HEK293T (cell line): ENCODE measurements at regions not wholly inside any gene's neighbourhood (a gene's known extent, or its start where the extent isn't known, plus 50 kb on each side); places are given as distances from the start of the nearest gene placed in this dataset.
"Not testable (repeated sequence)": the region's sequence is repeated elsewhere in the genome, so short reads cannot be mapped to it uniquely, and the experiment has no call there.

Experiments
- CTCF ChIA-PET: fragments of 350-600 bp; formaldehyde crosslinking; extraction: SDS; loops from one replicate; lab custom pipeline; 2021; ENCODE audit warnings: antibody characterized with exemption, inconsistent platforms; lab: Yijun Ruan, JAX
- POLR2A ChIA-PET: fragments of 350-600 bp; formaldehyde crosslinking; extraction: SDS; loops from one replicate; lab custom pipeline; 2020; ENCODE audit warnings: antibody characterized with exemption, inconsistent platforms; lab: Yijun Ruan, JAX
- DNase-seq: peaks from one replicate; pipeline ENCODE4 v3.0.0; 2012; ENCODE audit warnings: mixed read lengths; ENCODE audit errors: extremely low spot score
- ARNT ChIP-seq: fragments of 450-650 bp; IDR thresholded peaks from 2 replicates; pipeline ENCODE4 v1.6.1; 2017; ENCODE audit warnings: mild to moderate bottlenecking
- BHLHE40 ChIP-seq: fragments of 450-650 bp; IDR thresholded peaks from 2 replicates; pipeline ENCODE4 v1.6.1; 2016; ENCODE audit warnings: mild to moderate bottlenecking, moderate library complexity, borderline replicate concordance
- CTBP1 ChIP-seq: fragments of 450-650 bp; IDR thresholded peaks from 2 replicates; pipeline ENCODE4 v1.6.1; 2016; ENCODE audit warnings: borderline replicate concordance
- ELF4 ChIP-seq: fragments of 450-650 bp; IDR thresholded peaks from 2 replicates; pipeline ENCODE4 v1.6.1; 2017; ENCODE audit warnings: antibody characterized with exemption
- FOXA1 ChIP-seq: fragments of 450-650 bp; IDR thresholded peaks from 2 replicates; pipeline ENCODE4 v1.6.1; 2016; ENCODE audit warnings: mild to moderate bottlenecking
- FOXK2 ChIP-seq: fragments of 450-650 bp; IDR thresholded peaks from 2 replicates; pipeline ENCODE4 v1.6.1; 2016; ENCODE audit warnings: mild to moderate bottlenecking
- FOXM1 ChIP-seq: fragments of 450-650 bp; IDR thresholded peaks from 2 replicates; pipeline ENCODE4 v1.6.1; 2017; ENCODE audit warnings: mild to moderate bottlenecking, borderline replicate concordance
- HDGF ChIP-seq: fragments of 450-650 bp; IDR thresholded peaks from 2 replicates; pipeline ENCODE4 v1.6.1; 2017; ENCODE audit warnings: antibody characterized with exemption, borderline replicate concordance
- L3MBTL2 ChIP-seq: fragments of 450-650 bp; conservative IDR thresholded peaks from 2 replicates; pipeline ENCODE4 v1.6.1; 2016; ENCODE audit warnings: mild to moderate bottlenecking
- LEF1 ChIP-seq: fragments of 450-650 bp; IDR thresholded peaks from 2 replicates; pipeline ENCODE4 v1.6.1; 2017; ENCODE audit warnings: mild to moderate bottlenecking, borderline replicate concordance
- NFRKB ChIP-seq: fragments of 450-650 bp; IDR thresholded peaks from 2 replicates; pipeline ENCODE4 v1.6.1; 2016; ENCODE audit warnings: mild to moderate bottlenecking, moderate library complexity
- SP1 ChIP-seq: fragments of 450-650 bp; IDR thresholded peaks from 2 replicates; pipeline ENCODE4 v1.6.1; 2017
- SUZ12 ChIP-seq: fragments of 450-650 bp; IDR thresholded peaks from 2 replicates; pipeline ENCODE4 v1.6.1; 2016; ENCODE audit warnings: mild to moderate bottlenecking
- TARDBP ChIP-seq: fragments of 450-650 bp; IDR thresholded peaks from 2 replicates; pipeline ENCODE4 v1.6.1; 2016
- ZNF384 ChIP-seq: fragments of 450-650 bp; IDR thresholded peaks from 2 replicates; pipeline ENCODE4 v1.6.1; 2016
- TF ChIP-seq, protein P1 (sequence below): fragments of 450-650 bp; IDR thresholded peaks from 2 replicates; pipeline ENCODE4 v1.6.1; 2016

DNA sequence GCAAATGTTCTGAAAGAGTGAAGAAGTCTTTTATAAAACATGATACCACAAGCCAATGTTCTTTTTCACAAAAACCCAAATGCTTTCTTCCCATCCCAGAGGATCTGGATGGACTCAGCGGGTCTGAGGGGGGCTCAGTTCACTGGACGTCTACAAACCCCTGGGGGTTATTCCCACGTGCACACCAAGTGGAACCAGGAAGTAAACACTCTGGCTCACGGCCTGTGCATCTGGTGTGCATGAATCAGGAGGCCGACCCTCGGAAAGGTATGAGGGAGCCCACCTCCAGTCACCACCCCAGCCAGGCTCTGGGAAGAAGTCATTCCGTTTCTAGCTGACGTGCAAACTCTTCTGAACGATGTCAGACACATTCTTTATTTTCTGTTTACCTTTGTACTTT, 252.2 kb downstream of the DLL1 start:
- no peak for DNase-seq
- ChIA-PET POLR2A (no interaction called here), CTCF (interaction anchor here (0.6 kb wide), 1 partner anchor 1079 kb away, joined by 3 read pairs; no protein-coding TSS in a partner anchor)
- TF ChIP-seq FOXM1, result no peak
- TF ChIP-seq SUZ12, result no peak
- no peak for TF ChIP-seq HDGF
- no peak for TF ChIP-seq BHLHE40
- no peak for TF ChIP-seq LEF1
- no peak for TF ChIP-seq FOXK2
- no peak for TF ChIP-seq ZNF384
- no peak for TF ChIP-seq ARNT
- no peak for TF ChIP-seq FOXA1
- TF ChIP-seq, protein P1, sequence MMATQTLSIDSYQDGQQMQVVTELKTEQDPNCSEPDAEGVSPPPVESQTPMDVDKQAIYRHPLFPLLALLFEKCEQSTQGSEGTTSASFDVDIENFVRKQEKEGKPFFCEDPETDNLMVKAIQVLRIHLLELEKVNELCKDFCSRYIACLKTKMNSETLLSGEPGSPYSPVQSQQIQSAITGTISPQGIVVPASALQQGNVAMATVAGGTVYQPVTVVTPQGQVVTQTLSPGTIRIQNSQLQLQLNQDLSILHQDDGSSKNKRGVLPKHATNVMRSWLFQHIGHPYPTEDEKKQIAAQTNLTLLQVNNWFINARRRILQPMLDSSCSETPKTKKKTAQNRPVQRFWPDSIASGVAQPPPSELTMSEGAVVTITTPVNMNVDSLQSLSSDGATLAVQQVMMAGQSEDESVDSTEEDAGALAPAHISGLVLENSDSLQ, result no peak
- no peak for TF ChIP-seq TARDBP
- TF ChIP-seq L3MBTL2, result no peak
- no peak for TF ChIP-seq SP1
- TF ChIP-seq CTBP1, result no peak
- no peak for TF ChIP-seq ELF4
- no peak for TF ChIP-seq NFRKB

GRCh38 chr6:170038251-170038650, 252.6 kb downstream of the DLL1 start:
- POLR2A ChIA-PET, result no interaction called here
- CTCF ChIA-PET, result no interaction called here
- DNase-seq, result no peak
- no peak for TF ChIP-seq ARNT
- no peak for TF ChIP-seq HDGF
- TF ChIP-seq BHLHE40, result no peak
- TF ChIP-seq FOXA1, result no peak
- no peak for TF ChIP-seq ZNF384
- TF ChIP-seq SP1, result no peak
- no peak for TF ChIP-seq CTBP1
- TF ChIP-seq L3MBTL2, result no peak
- TF ChIP-seq SUZ12, result no peak
- TF ChIP-seq FOXK2, result no peak

DNA sequence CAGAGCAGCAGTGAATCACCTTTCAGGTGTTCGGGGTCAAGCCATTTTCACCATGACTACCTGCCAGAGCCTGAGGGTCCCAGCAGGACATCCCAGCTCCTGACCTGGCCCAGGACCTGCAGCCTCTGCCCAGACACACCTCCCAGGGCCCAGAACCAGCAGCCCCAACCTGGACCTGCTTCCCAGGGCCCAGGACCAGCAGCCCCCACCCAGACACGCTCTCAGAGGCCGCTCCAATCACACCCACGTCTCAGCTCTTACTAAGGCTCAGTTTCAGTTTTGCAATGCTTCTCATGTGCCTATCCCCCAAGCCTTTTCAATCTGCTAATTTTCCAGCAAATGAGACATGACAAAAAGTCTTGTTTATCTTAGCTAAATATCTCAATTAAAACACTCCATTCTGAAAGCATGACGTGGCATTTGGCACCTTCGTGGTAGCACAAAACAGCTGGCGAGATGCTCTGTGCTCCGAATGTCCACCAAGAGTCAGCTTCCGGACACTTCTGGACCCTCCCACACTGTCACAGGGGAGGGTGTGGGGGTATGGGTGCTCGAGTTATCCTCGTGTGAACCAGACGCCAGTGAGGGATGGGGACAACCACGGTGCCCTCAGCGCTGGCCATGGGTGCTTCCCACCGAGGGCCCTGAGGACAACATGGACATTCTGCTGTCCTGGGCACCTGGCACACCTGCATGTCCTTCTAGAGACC, 253.2 kb downstream of the DLL1 start:
- POLR2A ChIA-PET, result no interaction called here
- CTCF ChIA-PET, result no interaction called here
- no peak for DNase-seq
- TF ChIP-seq BHLHE40, result no peak
- TF ChIP-seq FOXM1, result no peak
- TF ChIP-seq ELF4, result no peak
- TF ChIP-seq LEF1, result no peak
- TF ChIP-seq FOXA1, result no peak
- no peak for TF ChIP-seq SUZ12
- TF ChIP-seq L3MBTL2, result no peak
- no peak for TF ChIP-seq ARNT
- TF ChIP-seq FOXK2, result no peak
- TF ChIP-seq, protein P1, result no peak
- no peak for TF ChIP-seq SP1

GRCh38 chr6:170036916-170037315, 254.0 kb downstream of the DLL1 start:
- CTCF ChIA-PET, result no interaction called here
- POLR2A ChIA-PET, result no interaction called here
- no peak for DNase-seq
- no peak for TF ChIP-seq ARNT
- no peak for TF ChIP-seq CTBP1

DNA sequence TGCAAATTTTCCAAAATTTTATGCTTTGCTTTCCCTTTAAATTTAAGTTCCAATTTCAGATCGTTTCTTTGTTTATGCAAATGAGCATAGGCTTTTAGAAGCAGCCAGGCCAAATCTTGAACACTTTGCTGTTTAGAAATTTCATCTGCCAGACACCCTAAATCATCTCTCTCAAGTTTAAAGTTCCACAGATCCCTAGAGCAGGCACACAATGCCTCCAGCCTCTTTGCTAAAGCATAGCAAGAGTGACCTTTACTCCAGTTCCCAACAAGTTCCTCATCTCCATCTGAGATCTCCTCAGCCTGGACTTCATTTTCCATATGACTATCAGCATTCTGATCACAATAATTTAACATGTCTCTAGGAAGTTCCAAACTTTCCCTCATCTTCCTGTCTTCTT, 254.5 kb downstream of the DLL1 start:
- DNase-seq, CTCF ChIA-PET, POLR2A ChIA-PET: not testable (repeated sequence)

DNA sequence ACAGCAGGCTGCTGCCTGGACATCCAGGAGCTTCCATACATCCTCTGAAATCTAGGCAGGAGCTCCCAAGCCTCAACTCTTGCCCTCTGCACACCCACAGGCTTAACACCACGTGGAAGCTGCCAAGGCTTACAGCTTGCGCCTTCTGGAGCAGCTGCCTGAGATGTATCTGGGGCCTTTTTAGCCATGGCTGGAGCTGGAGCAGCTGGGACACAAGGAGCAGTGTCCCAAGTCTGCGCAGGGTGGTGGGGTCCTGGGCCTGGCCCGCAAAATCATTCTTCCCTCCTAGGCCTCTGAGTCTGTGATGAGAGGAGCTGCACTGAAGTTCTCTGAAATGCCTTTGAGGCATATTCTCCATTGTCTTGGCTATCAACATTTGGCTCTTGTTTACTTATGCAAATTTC, 255.0 kb downstream of the DLL1 start:
- CTCF ChIA-PET, result no interaction called here
- POLR2A ChIA-PET, result no interaction called here
- no peak for DNase-seq
- TF ChIP-seq ZNF384 (no peak), BHLHE40 (no peak), FOXM1 (no peak), FOXK2 (no peak), SUZ12 (no peak), SP1 (no peak), CTBP1 (no peak), NFRKB (no peak), LEF1 (no peak), ARNT (no peak), FOXA1 (no peak), L3MBTL2 (no peak), TARDBP (no peak), ELF4 (no peak), HDGF (no peak)
- TF ChIP-seq, protein P1, result no peak
